ENCODE measurements at regions not wholly inside any gene's neighbourhood (a gene's known extent, or its start where the extent isn't known, plus 50 kb on each side); places are given as distances from the start of the nearest gene placed in this dataset.
"Not testable (repeated sequence)": the region's sequence is repeated elsewhere in the genome, so short reads cannot be mapped to it uniquely, and the experiment has no call there.

- H3K27me3 Mint-ChIP-seq (ENCODE audit: insufficient read depth, low read depth): no peaks in the 10 kb centered on the region
- no peak for TF ChIP-seq CTCF (IDR thresholded peaks at IDR 0.05)
- TF ChIP-seq EZH2 (IDR thresholded peaks at IDR 0.05): no peak
- no peak for TF ChIP-seq EZH2phosphoT487 (IDR thresholded peaks at IDR 0.05)
- no peak overlapping the region for H3K9ac ChIP-seq
Measured at GRCh38 chr9:82431121-82431520, 442.5 kb downstream of the SPATA31D1 start.

GRCh38 chr9:82433290-82433931 lies 444.8 kb downstream of the SPATA31D1 start:
- H4K20me1 ChIP-seq (ENCODE audit: low read depth); H3K4me1 ChIP-seq; H3K27ac ChIP-seq; H3K9ac ChIP-seq; H3K36me3 Mint-ChIP-seq; H3K27ac Mint-ChIP-seq; H3K4me2 ChIP-seq; H3K79me2 ChIP-seq (ENCODE audit: low read depth); H3F3A ChIP-seq (ENCODE audit: low read depth); H3K9me3 ChIP-seq (ENCODE audit: low read depth); H3K4me3 ChIP-seq; H3K36me3 ChIP-seq; DNase-seq (ENCODE audit: low spot score); H3K4me3 Mint-ChIP-seq; H2AFZ ChIP-seq (replicated peaks); H3K27me3 Mint-ChIP-seq (ENCODE audit: insufficient read depth, low read depth); H3K4me1 Mint-ChIP-seq; H3K27me3 ChIP-seq: not testable (repeated sequence)
- peaks cover 27% of the 10 kb centered on the region for H3K9me3 Mint-ChIP-seq

More at GRCh38 chr9:82431121-82431520, 442.5 kb downstream of the SPATA31D1 start:
- no peaks in the 10 kb centered on the region for H3K27me3 ChIP-seq
- H3F3A ChIP-seq (ENCODE audit: low read depth): no peaks in the 10 kb centered on the region
- H2AFZ ChIP-seq (replicated peaks): no peak overlapping the region
- H3K27ac Mint-ChIP-seq: no peak overlapping the region
- no peaks in the 10 kb centered on the region for H3K4me1 ChIP-seq
- no peaks in the 10 kb centered on the region for H3K79me2 ChIP-seq (ENCODE audit: low read depth)
- H3K9me3 Mint-ChIP-seq: peaks cover 23% of the 10 kb centered on the region
- DNase-seq (ENCODE audit: low spot score): no peak
- no peaks in the 10 kb centered on the region for H3K9me3 ChIP-seq (ENCODE audit: low read depth)
- no peak overlapping the region for H3K27ac ChIP-seq
- H3K36me3 Mint-ChIP-seq: peaks cover 3% of the 10 kb centered on the region
- no peak overlapping the region for H3K4me3 ChIP-seq
- H3K4me1 Mint-ChIP-seq: no peaks in the 10 kb centered on the region
- no peaks in the 10 kb centered on the region for H3K36me3 ChIP-seq
- no peaks in the 10 kb centered on the region for H4K20me1 ChIP-seq (ENCODE audit: low read depth)
- no peak overlapping the region for H3K4me2 ChIP-seq
- H3K4me3 Mint-ChIP-seq: no peak overlapping the region

DNA sequence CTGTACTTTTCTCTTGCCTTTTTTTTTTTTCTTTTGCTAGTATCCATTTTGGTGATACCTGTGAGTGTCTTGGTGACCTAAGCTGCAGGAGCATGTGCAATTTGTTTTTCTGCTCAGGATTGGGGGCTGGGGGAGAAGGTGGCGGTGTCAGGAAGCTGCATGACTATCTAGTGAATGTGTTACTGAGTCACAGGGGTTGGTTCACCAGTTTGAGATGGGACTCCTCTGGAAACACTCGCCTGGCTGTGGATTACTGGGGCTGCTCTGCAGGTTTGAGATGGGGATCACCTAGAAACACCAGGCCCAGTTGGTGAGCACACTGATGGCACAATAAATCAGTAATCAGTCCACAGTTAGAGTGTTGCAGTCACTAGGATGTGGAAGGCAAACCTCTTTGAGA lies 447.9 kb downstream of the SPATA31D1 start:
- Mint-ChIP-seq H3K27ac (no peak overlapping the region), H3K36me3 (no peaks in the 10 kb centered on the region), H3K4me3 (no peak overlapping the region), H3K27me3 (ENCODE audit: insufficient read depth, low read depth) (peaks cover 5% of the 10 kb centered on the region), H3K4me1 (no peaks in the 10 kb centered on the region), H3K9me3 (peaks cover 21% of the 10 kb centered on the region)
- no peak overlapping the region for H2AFZ ChIP-seq (replicated peaks)
- no peak overlapping the region for H3K4me2 ChIP-seq
- no peaks in the 10 kb centered on the region for H3F3A ChIP-seq (ENCODE audit: low read depth)
- DNase-seq (ENCODE audit: low spot score): no peak
- H3K9me3 ChIP-seq (ENCODE audit: low read depth): no peaks in the 10 kb centered on the region
- no peaks in the 10 kb centered on the region for H3K79me2 ChIP-seq (ENCODE audit: low read depth)
- H4K20me1 ChIP-seq (ENCODE audit: low read depth): no peaks in the 10 kb centered on the region
- no peaks in the 10 kb centered on the region for H3K4me1 ChIP-seq
- no peak for TF ChIP-seq CTCF (IDR thresholded peaks at IDR 0.05)
- TF ChIP-seq EZH2phosphoT487 (IDR thresholded peaks at IDR 0.05): no peak
- TF ChIP-seq EZH2 (IDR thresholded peaks at IDR 0.05): no peak
- H3K36me3 ChIP-seq: no peaks in the 10 kb centered on the region
- no peak overlapping the region for H3K27ac ChIP-seq
- no peak overlapping the region for H3K9ac ChIP-seq
- no peaks in the 10 kb centered on the region for H3K27me3 ChIP-seq
- H3K4me3 ChIP-seq: no peak overlapping the region

GRCh38 chr9:82437183-82437582 lies 448.6 kb downstream of the SPATA31D1 start:
- H3K9me3 Mint-ChIP-seq: peaks cover 18% of the 10 kb centered on the region

More at GRCh38 chr9:82437183-82437582, 448.6 kb downstream of the SPATA31D1 start:
- not testable (repeated sequence) for H3K36me3 ChIP-seq; H3K4me3 Mint-ChIP-seq; H3K9ac ChIP-seq; H3K4me2 ChIP-seq; H3K4me1 Mint-ChIP-seq; H3K27ac Mint-ChIP-seq; H2AFZ ChIP-seq (replicated peaks); H3K27me3 Mint-ChIP-seq (ENCODE audit: insufficient read depth, low read depth); H3K36me3 Mint-ChIP-seq; DNase-seq (ENCODE audit: low spot score); H3K4me3 ChIP-seq; H3K79me2 ChIP-seq (ENCODE audit: low read depth); H3K27ac ChIP-seq; H3F3A ChIP-seq (ENCODE audit: low read depth); H4K20me1 ChIP-seq (ENCODE audit: low read depth); H3K27me3 ChIP-seq; H3K4me1 ChIP-seq; H3K9me3 ChIP-seq (ENCODE audit: low read depth)
